ENCODE measurements at regions not wholly inside any gene's neighbourhood (a gene's known extent, or its start where the extent isn't known, plus 50 kb on each side); places are given as distances from the start of the nearest gene placed in this dataset.

- TF ChIP-seq, protein P1, sequence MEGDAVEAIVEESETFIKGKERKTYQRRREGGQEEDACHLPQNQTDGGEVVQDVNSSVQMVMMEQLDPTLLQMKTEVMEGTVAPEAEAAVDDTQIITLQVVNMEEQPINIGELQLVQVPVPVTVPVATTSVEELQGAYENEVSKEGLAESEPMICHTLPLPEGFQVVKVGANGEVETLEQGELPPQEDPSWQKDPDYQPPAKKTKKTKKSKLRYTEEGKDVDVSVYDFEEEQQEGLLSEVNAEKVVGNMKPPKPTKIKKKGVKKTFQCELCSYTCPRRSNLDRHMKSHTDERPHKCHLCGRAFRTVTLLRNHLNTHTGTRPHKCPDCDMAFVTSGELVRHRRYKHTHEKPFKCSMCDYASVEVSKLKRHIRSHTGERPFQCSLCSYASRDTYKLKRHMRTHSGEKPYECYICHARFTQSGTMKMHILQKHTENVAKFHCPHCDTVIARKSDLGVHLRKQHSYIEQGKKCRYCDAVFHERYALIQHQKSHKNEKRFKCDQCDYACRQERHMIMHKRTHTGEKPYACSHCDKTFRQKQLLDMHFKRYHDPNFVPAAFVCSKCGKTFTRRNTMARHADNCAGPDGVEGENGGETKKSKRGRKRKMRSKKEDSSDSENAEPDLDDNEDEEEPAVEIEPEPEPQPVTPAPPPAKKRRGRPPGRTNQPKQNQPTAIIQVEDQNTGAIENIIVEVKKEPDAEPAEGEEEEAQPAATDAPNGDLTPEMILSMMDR (IDR thresholded peaks at IDR 0.05; ENCODE audit: low read depth, low read length) = no peak
- TF ChIP-seq MYC (IDR thresholded peaks at IDR 0.05; ENCODE audit: low read depth, low read length) (no peak), POLR2A (IDR thresholded peaks at IDR 0.05; ENCODE audit: extremely low read depth, insufficient read length) (no peak)
- TF ChIP-seq, protein P2, sequence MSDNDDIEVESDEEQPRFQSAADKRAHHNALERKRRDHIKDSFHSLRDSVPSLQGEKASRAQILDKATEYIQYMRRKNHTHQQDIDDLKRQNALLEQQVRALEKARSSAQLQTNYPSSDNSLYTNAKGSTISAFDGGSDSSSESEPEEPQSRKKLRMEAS (IDR thresholded peaks at IDR 0.05; ENCODE audit: low read depth, low read length) = no peak
- no peak overlapping the region for H3K4me3 ChIP-seq (ENCODE audit: low read depth, low read length)
- DNase-seq (ENCODE audit: low read depth) = no peak
Measured at GRCh38 chr2:16012626-16013358, 72.4 kb downstream of the MYCN start.

DNA sequence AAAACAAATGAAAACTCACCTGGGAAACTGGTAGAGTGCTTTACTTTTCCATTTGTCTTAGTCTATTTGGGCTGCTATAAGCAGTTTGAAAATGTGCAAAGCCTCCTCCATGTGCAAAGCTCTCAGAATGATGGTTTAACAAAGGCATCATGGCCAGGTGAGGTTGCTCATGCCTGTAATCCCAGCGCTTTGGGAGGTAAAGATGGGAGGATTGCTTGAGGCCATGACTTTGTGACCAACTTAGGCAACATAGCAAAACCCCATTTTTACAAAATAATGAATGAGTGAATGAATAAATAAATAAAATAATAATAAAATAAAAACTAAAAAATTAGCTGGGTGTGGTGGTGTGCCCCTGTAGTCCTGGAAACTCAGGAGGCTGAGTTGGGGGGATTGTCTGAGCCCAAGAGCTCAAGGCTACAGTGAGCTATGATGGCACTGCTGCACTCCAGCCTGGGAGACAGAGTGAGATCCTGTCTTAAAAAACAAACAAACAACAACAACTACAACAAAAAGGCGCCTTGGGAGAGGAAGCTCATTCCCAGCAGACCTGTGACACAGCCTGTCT, 71.8 kb downstream of the MYCN start:
- TF ChIP-seq, protein P1 (IDR thresholded peaks at IDR 0.05; ENCODE audit: low read depth, low read length) = no peak
- no peak for TF ChIP-seq MYC (IDR thresholded peaks at IDR 0.05; ENCODE audit: low read depth, low read length)
- no peak for TF ChIP-seq POLR2A (IDR thresholded peaks at IDR 0.05; ENCODE audit: extremely low read depth, insufficient read length)
- TF ChIP-seq, protein P2 (IDR thresholded peaks at IDR 0.05; ENCODE audit: low read depth, low read length) = no peak
- H3K4me3 ChIP-seq (ENCODE audit: low read depth, low read length) = no peak overlapping the region
- no peak for DNase-seq (ENCODE audit: low read depth)

GRCh38 chr2:16011621-16011960, 71.2 kb downstream of the MYCN start:
- DNase-seq (ENCODE audit: low read depth) = no peak
- no peak for TF ChIP-seq POLR2A (IDR thresholded peaks at IDR 0.05; ENCODE audit: extremely low read depth, insufficient read length)
- no peak overlapping the region for H3K4me3 ChIP-seq (ENCODE audit: low read depth, low read length)

DNA sequence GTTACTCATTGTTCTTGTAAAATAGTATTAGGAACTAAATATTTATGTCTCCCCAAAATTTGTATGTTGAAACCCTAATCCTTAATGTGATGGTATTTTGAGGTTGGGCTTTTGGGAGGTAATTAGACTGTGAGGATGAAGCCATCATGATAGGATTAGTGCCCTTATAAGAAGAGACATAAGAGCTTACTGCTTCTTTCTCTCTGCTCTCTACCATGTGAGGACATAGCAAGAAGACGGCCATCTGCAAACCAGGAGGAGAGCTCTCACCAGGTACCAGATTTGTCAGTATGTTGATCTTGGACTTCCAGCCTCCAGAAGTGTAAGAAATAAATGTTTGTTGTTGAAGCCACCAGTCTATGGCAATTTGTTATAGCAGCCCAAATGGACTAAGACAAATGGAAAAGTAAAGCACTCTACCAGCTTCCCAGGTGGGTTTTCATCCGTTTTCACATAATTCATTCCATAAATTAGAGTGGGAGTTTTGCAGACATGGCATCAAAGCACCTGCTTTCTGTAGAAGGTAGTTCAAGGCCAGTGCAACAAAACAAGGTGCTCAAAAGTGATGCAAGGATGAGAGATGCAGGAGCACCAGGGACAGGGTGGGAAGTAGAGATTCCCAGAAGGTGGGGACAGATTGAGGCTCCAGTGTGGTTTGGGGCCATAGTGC, 70.7 kb downstream of the MYCN start:
- TF ChIP-seq MYC (IDR thresholded peaks at IDR 0.05; ENCODE audit: low read depth, low read length) (no peak), POLR2A (IDR thresholded peaks at IDR 0.05; ENCODE audit: extremely low read depth, insufficient read length) (no peak)
- TF ChIP-seq, protein P1 (IDR thresholded peaks at IDR 0.05; ENCODE audit: low read depth, low read length) = no peak
- TF ChIP-seq, protein P2 (IDR thresholded peaks at IDR 0.05; ENCODE audit: low read depth, low read length) = no peak

DNA sequence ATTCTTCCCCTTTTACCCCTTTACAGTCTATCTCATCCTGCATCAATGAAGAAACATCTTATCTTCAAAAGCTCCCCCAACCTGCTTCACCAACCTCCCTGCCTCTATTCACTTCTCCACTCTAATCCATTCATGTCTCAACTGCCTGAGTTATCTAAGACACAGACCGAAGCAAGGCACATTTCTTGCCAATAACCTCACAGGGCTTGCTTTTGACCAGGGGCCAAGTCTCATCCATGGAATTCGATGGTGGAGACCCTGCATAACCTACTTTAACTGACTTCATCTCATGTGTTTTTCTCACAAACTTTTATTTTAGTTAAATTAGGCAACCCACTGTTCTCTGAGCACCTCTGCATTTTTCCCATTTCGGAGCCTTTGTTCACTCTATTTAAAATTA, 69.7 kb downstream of the MYCN start:
- H3K4me3 ChIP-seq (ENCODE audit: low read depth, low read length) = no peak overlapping the region
- DNase-seq (ENCODE audit: low read depth) = no peak
- TF ChIP-seq, protein P1 (IDR thresholded peaks at IDR 0.05; ENCODE audit: low read depth, low read length) = no peak
- TF ChIP-seq POLR2A (IDR thresholded peaks at IDR 0.05; ENCODE audit: extremely low read depth, insufficient read length) (no peak), MYC (IDR thresholded peaks at IDR 0.05; ENCODE audit: low read depth, low read length) (no peak)
- TF ChIP-seq, protein P2 (IDR thresholded peaks at IDR 0.05; ENCODE audit: low read depth, low read length) = no peak

More for the DNA sequence above, 70.7 kb downstream of the MYCN start:
- H3K4me3 ChIP-seq (ENCODE audit: low read depth, low read length) = no peak overlapping the region
- DNase-seq (ENCODE audit: low read depth) = no peak

- no peak for DNase-seq (ENCODE audit: low read depth)
- no peak overlapping the region for H3K4me3 ChIP-seq (ENCODE audit: low read depth, low read length)
- TF ChIP-seq POLR2A (IDR thresholded peaks at IDR 0.05; ENCODE audit: extremely low read depth, insufficient read length) = no peak
- TF ChIP-seq, protein P1 (IDR thresholded peaks at IDR 0.05; ENCODE audit: low read depth, low read length) = no peak
- TF ChIP-seq, protein P2 (IDR thresholded peaks at IDR 0.05; ENCODE audit: low read depth, low read length) = no peak
- TF ChIP-seq MYC (IDR thresholded peaks at IDR 0.05; ENCODE audit: low read depth, low read length) = no peak
Measured at GRCh38 chr2:16009560-16009959, 69.2 kb downstream of the MYCN start.

Measured in NB4 (cell line).